T47D (cell line): ENCODE measurements at regions not wholly inside any gene's neighbourhood (a gene's known extent, or its start where the extent isn't known, plus 50 kb on each side); places are given as distances from the start of the nearest gene placed in this dataset.

Experiments
- DNase-seq, 2 experiments: peaks; one replicate each; pipeline versions ENCODE4 v3.0.0 to v3.0.0-alpha.2; 2011 to 2012; ENCODE audit warnings: low read depth in 1 of 2, low spot score in 1 of 2
- JUND ChIP-seq: IDR thresholded peaks from 2 replicates; pipeline ENCODE4 v1.6.1; 2012; ENCODE audit warnings: low read depth
- in situ Hi-C: cut with HindIII; loops from 2 replicates; pipeline ENCODE4 v1.10.0; 2016; ENCODE audit warnings: low sequenced_read_pairs, low pct_unique_long_range_greater_than_20kb

GRCh38 chr3:28104896-28105534 is 136.4 kb upstream of the CMC1 start:
- in situ Hi-C loops = no loop called here
- TF ChIP-seq JUND = no peak
- no peak for DNase-seq

- TF ChIP-seq JUND = no peak
- in situ Hi-C loops = no loop called here
- DNase-seq = no peak
Observed at GRCh38 chr3:28109829-28110228, 131.6 kb upstream of the CMC1 start.

GRCh38 chr3:28110869-28111268 is 130.6 kb upstream of the CMC1 start:
- no peak for DNase-seq
- no peak for TF ChIP-seq JUND
- in situ Hi-C loops = no loop called here

GRCh38 chr3:28114893-28115292 is 126.5 kb upstream of the CMC1 start:
- in situ Hi-C loops = no loop called here
- no peak for TF ChIP-seq JUND
- DNase-seq = peak in 1 of 2 experiments; percentile 16

- TF ChIP-seq JUND = no peak
- in situ Hi-C loops = no loop called here
- no peak for DNase-seq
Observed at GRCh38 chr3:28115316-28115715, 126.1 kb upstream of the CMC1 start.

GRCh38 chr3:28117598-28117997 is 123.8 kb upstream of the CMC1 start:
- no peak for TF ChIP-seq JUND
- in situ Hi-C loops = no loop called here
- DNase-seq = no peak

GRCh38 chr3:28118087-28118486 is 123.3 kb upstream of the CMC1 start:
- in situ Hi-C loops = no loop called here
- TF ChIP-seq JUND = no peak
- DNase-seq = no peak

GRCh38 chr3:28122227-28122626 is 119.2 kb upstream of the CMC1 start:
- TF ChIP-seq JUND = no peak
- in situ Hi-C loops = no loop called here
- DNase-seq = no peak

GRCh38 chr3:28124882-28125281 is 116.5 kb upstream of the CMC1 start:
- no peak for TF ChIP-seq JUND
- in situ Hi-C loops = no loop called here
- DNase-seq = no peak

GRCh38 chr3:28125342-28125741 is 116.1 kb upstream of the CMC1 start:
- in situ Hi-C loops = no loop called here
- no peak for DNase-seq
- TF ChIP-seq JUND = no peak

- in situ Hi-C loops = no loop called here
- TF ChIP-seq JUND = no peak
- no peak for DNase-seq
Observed at GRCh38 chr3:28130836-28131235, 110.6 kb upstream of the CMC1 start.

- TF ChIP-seq JUND = no peak
- in situ Hi-C loops = no loop called here
- no peak for DNase-seq
Observed at GRCh38 chr3:28132941-28133340, 108.5 kb upstream of the CMC1 start.

GRCh38 chr3:28134198-28134597 is 107.2 kb upstream of the CMC1 start:
- TF ChIP-seq JUND = no peak
- DNase-seq = no peak
- in situ Hi-C loops = no loop called here

GRCh38 chr3:28134792-28135375 is 106.5 kb upstream of the CMC1 start:
- in situ Hi-C loops = no loop called here
- TF ChIP-seq JUND = no peak

More at GRCh38 chr3:28134792-28135375, 106.5 kb upstream of the CMC1 start:
- DNase-seq = no peak
